ENCODE measurements at regions not wholly inside any gene's neighbourhood (a gene's known extent, or its start where the extent isn't known, plus 50 kb on each side); places are given as distances from the start of the nearest gene placed in this dataset.

DNA sequence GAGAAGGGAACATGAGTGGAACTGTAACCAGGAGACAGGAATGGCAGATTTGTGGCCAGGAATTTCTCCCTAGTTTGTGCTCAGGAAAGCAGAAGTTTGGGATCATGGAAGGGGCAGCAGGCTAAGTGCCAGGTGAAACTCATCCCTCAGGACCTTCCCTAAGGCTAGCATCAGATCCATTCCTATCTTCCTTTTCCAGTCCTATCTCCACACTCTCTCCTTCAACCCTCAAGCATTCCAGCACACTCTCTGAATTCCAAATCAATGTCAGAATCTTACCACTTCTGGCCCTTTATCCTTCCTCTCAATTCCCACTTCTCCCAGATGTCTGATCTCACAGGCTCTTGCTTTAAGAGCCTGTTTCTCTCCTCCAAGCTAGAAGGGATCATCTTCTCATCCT is 53.2 kb upstream of the GRIA1 start:
- TF ChIP-seq, protein P1, sequence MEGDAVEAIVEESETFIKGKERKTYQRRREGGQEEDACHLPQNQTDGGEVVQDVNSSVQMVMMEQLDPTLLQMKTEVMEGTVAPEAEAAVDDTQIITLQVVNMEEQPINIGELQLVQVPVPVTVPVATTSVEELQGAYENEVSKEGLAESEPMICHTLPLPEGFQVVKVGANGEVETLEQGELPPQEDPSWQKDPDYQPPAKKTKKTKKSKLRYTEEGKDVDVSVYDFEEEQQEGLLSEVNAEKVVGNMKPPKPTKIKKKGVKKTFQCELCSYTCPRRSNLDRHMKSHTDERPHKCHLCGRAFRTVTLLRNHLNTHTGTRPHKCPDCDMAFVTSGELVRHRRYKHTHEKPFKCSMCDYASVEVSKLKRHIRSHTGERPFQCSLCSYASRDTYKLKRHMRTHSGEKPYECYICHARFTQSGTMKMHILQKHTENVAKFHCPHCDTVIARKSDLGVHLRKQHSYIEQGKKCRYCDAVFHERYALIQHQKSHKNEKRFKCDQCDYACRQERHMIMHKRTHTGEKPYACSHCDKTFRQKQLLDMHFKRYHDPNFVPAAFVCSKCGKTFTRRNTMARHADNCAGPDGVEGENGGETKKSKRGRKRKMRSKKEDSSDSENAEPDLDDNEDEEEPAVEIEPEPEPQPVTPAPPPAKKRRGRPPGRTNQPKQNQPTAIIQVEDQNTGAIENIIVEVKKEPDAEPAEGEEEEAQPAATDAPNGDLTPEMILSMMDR (IDR thresholded peaks at IDR 0.05), result no peak
- TF ChIP-seq POLR2A (IDR thresholded peaks at IDR 0.05) (no peak), POLR2AphosphoS5 (IDR thresholded peaks at IDR 0.05) (no peak), EP300 (IDR thresholded peaks at IDR 0.05) (no peak)

Data from sigmoid colon (tissue), 4 donors.